Stimulated activated CD8-positive, alpha-beta memory T cell treated with anti-CD3 and anti-CD28 coated beads, Interleukin-7, amount 100 ng/mL, for 48 hours (primary cell): ENCODE measurements at regions not wholly inside any gene's neighbourhood (a gene's known extent, or its start where the extent isn't known, plus 50 kb on each side); places are given as distances from the start of the nearest gene placed in this dataset.

ENCODE experiments used
- DNase-seq, 2 donors: peaks; one replicate each; pipeline ENCODE4 v3.0.0-alpha.2; 2020; ENCODE audit warnings: low read depth in 1 of 2; ENCODE audit errors: extremely low read depth in 1 of 2

GRCh38 chr11:88405853-88406252, 68.3 kb upstream of the CTSC start:
- no peak for DNase-seq

GRCh38 chr11:88404932-88405710, 67.6 kb upstream of the CTSC start:
- DNase-seq: no peak

GRCh38 chr11:88404391-88404790, 66.9 kb upstream of the CTSC start:
- DNase-seq: no peak

- no peak for DNase-seq
Observed at GRCh38 chr11:88402784-88403183, 65.2 kb upstream of the CTSC start.

- no peak for DNase-seq
Observed at GRCh38 chr11:88402192-88402715, 64.7 kb upstream of the CTSC start.

- DNase-seq: no peak
Observed at GRCh38 chr11:88398791-88399570, 61.4 kb upstream of the CTSC start.

GRCh38 chr11:88398372-88398771, 60.8 kb upstream of the CTSC start:
- DNase-seq: no peak

GRCh38 chr11:88390254-88390653, 52.7 kb upstream of the CTSC start:
- DNase-seq: no peak

- no peak for DNase-seq
Observed at GRCh38 chr11:88387957-88388356, 50.4 kb upstream of the CTSC start.
